B cell (primary cell): ENCODE measurements at regions not wholly inside any gene's neighbourhood (a gene's known extent, or its start where the extent isn't known, plus 50 kb on each side); places are given as distances from the start of the nearest gene placed in this dataset.

Experiments used
- ATAC-seq: fragments of 200-7000 bp; cut with Tn5 transposase; one replicate; pipeline ENCODE4 v1.10.0; 2021; ENCODE audit warnings: low read depth, mild to moderate bottlenecking, moderate number of reproducible peaks, moderate library complexity
- CTCF ChIA-PET: fragments of 350-600 bp; sonication (Branson Sonifier 250); formaldehyde crosslinking; loops from one replicate; lab custom pipeline; 2021; ENCODE audit warnings: antibody characterized with exemption, inconsistent platforms; lab: Charles Lee
- POLR2A ChIA-PET: fragments of 350-600 bp; sonication (Branson Sonifier 250); formaldehyde crosslinking; loops from one replicate; lab custom pipeline; 2021; ENCODE audit warnings: antibody characterized with exemption; lab: Charles Lee
- DNase-seq: peaks from one replicate; pipeline ENCODE4 v3.0.0; 2013
- H2AFZ ChIP-seq: 2 replicates; pipeline ENCODE4 v1.6.1; 2012; ENCODE audit warnings: mild to moderate bottlenecking, low read depth, low read length; ENCODE audit not compliant: insufficient read depth, poor library complexity, severe bottlenecking
- H3K27ac ChIP-seq, 2 donors: 1 replicate in 1 of 2; 2 replicates in 1 of 2; pipeline ENCODE4 v1.5.1; 2012 to 2013; ENCODE audit warnings: low read length in 2 of 2, mild to moderate bottlenecking in 2 of 2, moderate library complexity in 1 of 2
- H3K27me3 ChIP-seq, 4 experiments: fragments of 200-600 bp in 1 of 4; sonication (generic) in 1 of 4; replicated peaks in 1 of 4; 1 replicate in 2 of 4; 2 replicates in 2 of 4; pipeline versions ENCODE4 v1.6.1 to v1.7.0; 2013 to 2016; ENCODE audit warnings: low read length in 3 of 4, mild to moderate bottlenecking in 2 of 4, mixed read lengths in 1 of 4, moderate library complexity in 1 of 4; ENCODE audit not compliant: insufficient read depth in 4 of 4, control insufficient read depth in 3 of 4; ENCODE audit errors: control extremely low read depth in 1 of 4
- H3K36me3 ChIP-seq, 2 experiments: replicated peaks in 1 of 2; 1 replicate in 1 of 2; 2 replicates in 1 of 2; pipeline versions ENCODE4 v1.6.1 to v1.7.1; 2013; ENCODE audit warnings: low read length in 1 of 2; ENCODE audit not compliant: insufficient read depth in 2 of 2, control insufficient read depth in 1 of 2; ENCODE audit errors: control extremely low read depth in 1 of 2, extremely low read depth in 1 of 2
- H3K4me1 ChIP-seq, 2 donors: fragments of 200-600 bp in 1 of 2; sonication (generic) in 1 of 2; 1 replicate in 1 of 2; 2 replicates in 1 of 2; pipeline versions ENCODE4 v1.5.1 to v1.6.1; 2013 to 2017; ENCODE audit warnings: low read length in 2 of 2; ENCODE audit not compliant: control insufficient read depth in 2 of 2, insufficient read depth in 2 of 2
- H3K4me2 ChIP-seq: replicated peaks from 2 replicates; pipeline ENCODE3; 2012; ENCODE audit warnings: mild to moderate bottlenecking, low read depth, low read length; ENCODE audit not compliant: poor library complexity, severe bottlenecking
- H3K4me3 ChIP-seq, 5 experiments: fragments of 200-600 bp in 1 of 5; sonication (generic) in 1 of 5; 1 replicate in 3 of 5; 2 replicates in 2 of 5; pipeline versions ENCODE4 v1.5.1 to v1.7.0; 2011 to 2016; ENCODE audit warnings: low read length in 4 of 5, mild to moderate bottlenecking in 4 of 5, low read depth in 2 of 5, control low read depth in 1 of 5, moderate library complexity in 1 of 5; ENCODE audit not compliant: insufficient read depth in 1 of 5; ENCODE audit errors: control extremely low read depth in 1 of 5, extremely low read depth in 1 of 5
- H3K79me2 ChIP-seq: fragments of 200-600 bp; sonication (generic); one replicate; pipeline ENCODE4 v1.6.0; 2016; ENCODE audit warnings: low read length; ENCODE audit not compliant: control insufficient read depth, insufficient read depth
- H3K9ac ChIP-seq: fragments of 200-600 bp; sonication (generic); 2 replicates; pipeline ENCODE4 v1.6.1; 2017; ENCODE audit warnings: mild to moderate bottlenecking, low read length, moderate library complexity
- H3K9me3 ChIP-seq, 3 donors: one replicate each; pipeline versions ENCODE4 v1.6.1 to v1.7.1; 2013; ENCODE audit warnings: low read length in 2 of 3; ENCODE audit not compliant: control insufficient read depth in 2 of 3, insufficient read depth in 1 of 3; ENCODE audit errors: control extremely low read depth in 1 of 3
- H4K20me1 ChIP-seq: 2 replicates; pipeline ENCODE4 v1.6.0; 2012; ENCODE audit warnings: mild to moderate bottlenecking, low read length; ENCODE audit not compliant: insufficient read depth, control insufficient read depth, poor library complexity, severe bottlenecking
- H3K27ac Mint-ChIP-seq: one replicate; pipeline ENCODE4 v1.8.0; 2021; ENCODE audit warnings: mixed read lengths
- H3K27me3 Mint-ChIP-seq: one replicate; pipeline ENCODE4 v1.8.0; 2021; ENCODE audit warnings: mixed read lengths
- H3K4me1 Mint-ChIP-seq: one replicate; pipeline ENCODE4 v1.8.0; 2021; ENCODE audit warnings: mixed read lengths
- H3K4me3 Mint-ChIP-seq: one replicate; pipeline ENCODE4 v1.8.0; 2021; ENCODE audit warnings: mixed read lengths
- H3K9me3 Mint-ChIP-seq: one replicate; pipeline ENCODE4 v1.8.0; 2022; ENCODE audit warnings: mixed read lengths; ENCODE audit not compliant: insufficient read depth
- EZH2 ChIP-seq: IDR thresholded peaks from 2 replicates; pipeline ENCODE4 v1.6.1; 2012; ENCODE audit warnings: borderline replicate concordance, low read depth, mild to moderate bottlenecking, moderate library complexity, low read length; ENCODE audit not compliant: insufficient read depth, poor library complexity, severe bottlenecking
- WGBS: methylation state at CpG from one replicate; pipeline ENCODE4 v1.1.5; 2013; ENCODE audit warnings: missing lambda C conversion rate; ENCODE audit not compliant: insufficient coverage; 5-methylcytosine and 5-hydroxymethylcytosine counted together
- intact Hi-C: fragments of 100-400 bp; cut with micrococcal nuclease; formaldehyde crosslinking; loops from one replicate; pipeline ENCODE4 v1.10.0; 2022
- TF ChIP-seq, protein P1 (sequence below): fragments of 200-600 bp; IDR thresholded peaks from one replicate; pipeline ENCODE4 v1.8.0; 2022; ENCODE audit warnings: antibody characterized with exemption, mild to moderate bottlenecking

DNA sequence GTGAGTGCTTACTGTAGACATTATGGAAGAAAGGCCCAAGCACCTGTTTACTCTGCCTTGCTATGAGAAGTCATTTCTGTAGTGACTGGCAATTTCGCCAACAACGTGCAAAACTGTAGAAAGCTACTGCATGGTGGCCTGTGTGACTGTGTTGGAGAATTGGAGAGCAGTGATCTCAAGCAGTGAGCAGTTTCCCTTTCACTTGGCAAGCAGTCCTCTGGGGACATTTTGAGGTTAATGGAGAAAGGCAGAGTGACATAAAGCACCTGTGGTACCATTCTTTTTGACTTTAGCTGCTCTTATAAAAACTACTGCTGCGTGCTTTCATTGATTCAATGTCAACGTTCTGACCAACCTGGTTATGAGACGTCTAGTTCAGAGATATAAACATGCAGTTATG lies 382.6 kb upstream of the JAG1 start:
- H3K4me2 ChIP-seq: no peak overlapping the region
- DNase-seq: no peak
- POLR2A ChIA-PET: no interaction called here
- Mint-ChIP-seq H3K9me3 (peaks cover 5% of the 10 kb centered on the region), H3K27me3 (no peaks in the 10 kb centered on the region), H3K27ac (no peak overlapping the region), H3K4me3 (no peak overlapping the region), H3K4me1 (no peaks in the 10 kb centered on the region)
- H3K9ac ChIP-seq: no peak overlapping the region
- H3K36me3 ChIP-seq: no peaks in the 10 kb centered on the region
- H3K27ac ChIP-seq: no peak overlapping the region
- H2AFZ ChIP-seq: no peak overlapping the region
- H3K79me2 ChIP-seq: no peaks in the 10 kb centered on the region
- no peaks in the 10 kb centered on the region for H3K4me1 ChIP-seq
- H3K27me3 ChIP-seq: no peaks in the 10 kb centered on the region
- TF ChIP-seq, protein P1, sequence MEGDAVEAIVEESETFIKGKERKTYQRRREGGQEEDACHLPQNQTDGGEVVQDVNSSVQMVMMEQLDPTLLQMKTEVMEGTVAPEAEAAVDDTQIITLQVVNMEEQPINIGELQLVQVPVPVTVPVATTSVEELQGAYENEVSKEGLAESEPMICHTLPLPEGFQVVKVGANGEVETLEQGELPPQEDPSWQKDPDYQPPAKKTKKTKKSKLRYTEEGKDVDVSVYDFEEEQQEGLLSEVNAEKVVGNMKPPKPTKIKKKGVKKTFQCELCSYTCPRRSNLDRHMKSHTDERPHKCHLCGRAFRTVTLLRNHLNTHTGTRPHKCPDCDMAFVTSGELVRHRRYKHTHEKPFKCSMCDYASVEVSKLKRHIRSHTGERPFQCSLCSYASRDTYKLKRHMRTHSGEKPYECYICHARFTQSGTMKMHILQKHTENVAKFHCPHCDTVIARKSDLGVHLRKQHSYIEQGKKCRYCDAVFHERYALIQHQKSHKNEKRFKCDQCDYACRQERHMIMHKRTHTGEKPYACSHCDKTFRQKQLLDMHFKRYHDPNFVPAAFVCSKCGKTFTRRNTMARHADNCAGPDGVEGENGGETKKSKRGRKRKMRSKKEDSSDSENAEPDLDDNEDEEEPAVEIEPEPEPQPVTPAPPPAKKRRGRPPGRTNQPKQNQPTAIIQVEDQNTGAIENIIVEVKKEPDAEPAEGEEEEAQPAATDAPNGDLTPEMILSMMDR: no peak
- no peak for TF ChIP-seq EZH2
- ATAC-seq: no peak
- no peaks in the 10 kb centered on the region for H3K9me3 ChIP-seq
- H4K20me1 ChIP-seq: no peaks in the 10 kb centered on the region
- WGBS: 36% methylated on average over 2 of the region's 5 CpGs
- intact Hi-C loops: no loop called here
- H3K4me3 ChIP-seq: no peak overlapping the region
- CTCF ChIA-PET: no interaction called here

- Mint-ChIP-seq H3K9me3 (no peaks in the 10 kb centered on the region), H3K27ac (no peak overlapping the region), H3K4me1 (no peaks in the 10 kb centered on the region), H3K27me3 (no peaks in the 10 kb centered on the region), H3K4me3 (no peak overlapping the region)
- no peak overlapping the region for H3K9ac ChIP-seq
- no peak overlapping the region for H3K4me2 ChIP-seq
- H3K9me3 ChIP-seq: no peaks in the 10 kb centered on the region
- H3K4me3 ChIP-seq: no peak overlapping the region
- TF ChIP-seq, protein P1: no peak
- no peak for TF ChIP-seq EZH2
- H3K27me3 ChIP-seq: no peaks in the 10 kb centered on the region
- no peaks in the 10 kb centered on the region for H3K36me3 ChIP-seq
- DNase-seq: no peak
- POLR2A ChIA-PET: no interaction called here
- H3K4me1 ChIP-seq: no peaks in the 10 kb centered on the region
- no peak for ATAC-seq
- no peaks in the 10 kb centered on the region for H4K20me1 ChIP-seq
- H3K79me2 ChIP-seq: no peaks in the 10 kb centered on the region
- intact Hi-C loops: no loop called here
- H3K27ac ChIP-seq: no peak overlapping the region
- H2AFZ ChIP-seq: no peak overlapping the region
- WGBS: no CpG with 5 or more reads among the region's 1 CpG
- CTCF ChIA-PET: no interaction called here
These were observed 383.8 kb upstream of the JAG1 start for GRCh38 chr20:11057624-11058023.
